GM18519 (cell line): ENCODE measurements at regions not wholly inside any gene's neighbourhood (a gene's known extent, or its start where the extent isn't known, plus 50 kb on each side); places are given as distances from the start of the nearest gene placed in this dataset.
"Not testable (repeated sequence)": the region's sequence is repeated elsewhere in the genome, so short reads cannot be mapped to it uniquely, and the experiment has no call there.

ENCODE experiments used
- ATAC-seq: cut with Tn5 transposase; IDR thresholded peaks from one replicate; pipeline ENCODE4 v1.9.1; 2021; ENCODE audit warnings: mild to moderate bottlenecking, moderate library complexity; ENCODE audit not compliant: unreplicated experiment, low FRiP score

DNA sequence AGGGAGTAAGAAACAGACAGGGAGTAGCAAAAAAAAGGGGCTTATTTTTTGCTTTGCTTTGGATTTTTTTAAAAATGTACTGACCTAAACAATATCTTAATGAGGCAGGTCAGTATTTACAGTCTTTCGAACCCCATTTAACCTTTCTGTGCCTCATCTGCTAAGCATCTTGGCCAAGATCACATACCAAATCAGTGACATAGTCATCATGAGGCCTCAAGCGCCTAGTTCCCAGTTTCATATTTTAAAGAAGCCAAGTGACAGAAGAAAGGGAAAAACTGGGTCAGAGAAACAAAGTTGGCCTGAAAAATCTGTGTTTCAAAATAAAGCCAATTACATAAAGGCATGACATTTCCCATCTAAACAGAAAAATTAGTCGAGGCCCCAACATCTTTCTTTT, 94.6 kb upstream of the WDR44 start:
- no peak for ATAC-seq

DNA sequence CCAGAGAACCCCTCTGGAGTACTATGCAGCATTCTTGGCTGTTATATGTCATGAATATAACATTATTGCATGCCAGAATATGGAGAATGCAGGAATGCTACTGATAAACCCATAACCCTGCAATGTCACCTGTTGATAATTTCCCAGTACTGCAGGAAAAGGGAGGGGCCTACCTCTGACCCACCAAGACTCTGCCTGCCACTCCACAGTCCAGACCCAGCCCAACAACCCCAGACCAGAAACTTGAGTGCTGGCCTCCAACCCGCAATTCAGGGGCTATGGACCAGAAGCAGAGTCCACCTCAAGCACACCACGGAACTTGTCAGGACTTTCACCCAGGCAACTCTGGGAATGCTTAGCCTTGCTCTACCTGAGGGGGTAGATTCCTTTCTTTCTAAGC, 92.9 kb upstream of the WDR44 start:
- ATAC-seq = no peak

DNA sequence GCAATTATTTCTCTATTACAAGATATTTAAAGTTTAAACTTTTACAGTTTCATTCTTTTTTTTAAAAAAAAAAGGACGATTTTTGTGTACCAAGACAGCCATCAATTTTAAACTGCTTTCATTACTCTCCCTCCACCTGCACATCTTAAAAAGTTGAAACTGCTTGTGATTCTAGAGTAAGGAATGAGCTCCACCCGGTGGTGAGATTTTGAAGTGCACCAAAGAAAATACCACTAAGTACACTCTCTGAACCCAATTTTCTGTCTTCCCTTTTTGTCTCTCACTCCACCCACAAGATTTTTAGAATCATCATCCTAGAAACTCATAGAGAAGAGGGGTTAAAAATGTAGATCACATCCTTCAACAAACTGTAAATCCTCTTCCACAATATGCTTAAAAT, 91.3 kb upstream of the WDR44 start:
- no peak for ATAC-seq

DNA sequence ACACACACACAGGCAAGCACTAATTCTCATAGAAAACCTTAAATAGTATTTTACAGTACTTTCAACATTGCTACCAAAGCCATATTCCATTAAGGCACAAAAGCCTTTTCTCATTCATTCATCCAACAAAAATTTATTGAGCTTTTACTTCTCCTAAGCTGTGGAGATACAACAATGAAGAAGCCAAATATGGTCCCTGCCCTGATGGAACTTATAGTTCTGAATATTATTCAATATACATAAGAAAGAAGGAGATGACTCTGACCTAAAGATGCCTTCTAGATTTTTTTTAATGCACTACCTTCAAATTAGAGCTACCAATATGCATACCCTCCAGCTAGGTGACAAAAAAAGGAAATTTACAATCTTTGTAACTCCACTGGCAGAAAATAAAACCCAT, 90.0 kb upstream of the WDR44 start:
- ATAC-seq = no peak

DNA sequence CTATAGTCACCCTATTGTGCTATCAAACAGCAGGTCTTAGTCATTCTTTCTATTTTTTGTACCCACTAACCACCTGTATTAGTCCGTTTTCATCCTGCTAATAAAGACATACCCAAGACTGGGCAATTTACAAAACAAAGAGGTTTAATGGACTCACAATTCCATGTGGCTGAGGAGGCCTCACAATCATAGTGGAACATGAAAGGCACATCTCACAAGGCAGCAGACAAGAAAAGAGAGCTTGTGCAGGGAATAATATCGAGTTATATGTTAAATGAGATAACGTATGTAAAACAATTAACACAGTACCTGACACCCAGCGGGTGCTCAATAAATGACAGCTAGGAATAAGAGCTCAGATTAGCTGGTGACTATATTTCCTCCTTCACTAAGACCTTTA, 88.1 kb upstream of the WDR44 start:
- no peak for ATAC-seq

DNA sequence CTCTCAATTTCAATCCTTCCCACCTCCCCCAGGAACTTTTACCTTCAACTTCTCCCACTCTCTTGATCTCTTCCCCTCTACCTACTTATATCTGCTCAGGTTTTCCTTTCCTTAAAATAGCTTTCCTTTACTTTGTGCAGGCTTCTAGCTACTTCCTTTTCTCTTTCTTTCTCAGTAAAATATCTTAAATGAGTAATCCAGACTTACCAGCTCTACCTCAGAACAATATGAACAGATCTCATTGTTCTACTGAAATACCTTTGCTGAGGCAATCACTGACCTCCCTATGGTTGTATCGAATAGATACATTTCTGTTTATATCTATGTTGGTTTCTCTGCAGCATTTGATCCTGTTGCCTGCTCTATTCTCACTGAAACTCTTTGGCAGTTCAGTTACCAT, 86.7 kb upstream of the WDR44 start:
- ATAC-seq = no peak

DNA sequence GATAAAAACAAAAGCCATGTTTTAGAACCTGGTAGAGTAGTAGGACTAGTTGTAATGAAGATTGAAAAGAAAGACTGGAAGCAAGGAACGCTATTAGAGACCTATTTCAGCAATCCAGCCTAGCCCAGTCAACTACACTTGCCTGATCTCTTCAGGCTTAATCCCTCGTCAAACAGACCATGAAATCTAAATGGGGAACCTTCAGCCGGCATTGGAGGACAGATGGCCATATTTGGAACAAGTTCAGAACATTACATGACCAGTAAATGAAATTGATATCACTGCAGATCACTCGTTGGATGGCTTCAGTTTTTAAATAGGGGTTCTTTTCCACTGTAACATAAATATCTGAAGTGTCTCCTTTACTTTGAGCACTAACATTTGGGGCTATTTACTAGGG, 84.8 kb upstream of the WDR44 start:
- ATAC-seq = no peak

DNA sequence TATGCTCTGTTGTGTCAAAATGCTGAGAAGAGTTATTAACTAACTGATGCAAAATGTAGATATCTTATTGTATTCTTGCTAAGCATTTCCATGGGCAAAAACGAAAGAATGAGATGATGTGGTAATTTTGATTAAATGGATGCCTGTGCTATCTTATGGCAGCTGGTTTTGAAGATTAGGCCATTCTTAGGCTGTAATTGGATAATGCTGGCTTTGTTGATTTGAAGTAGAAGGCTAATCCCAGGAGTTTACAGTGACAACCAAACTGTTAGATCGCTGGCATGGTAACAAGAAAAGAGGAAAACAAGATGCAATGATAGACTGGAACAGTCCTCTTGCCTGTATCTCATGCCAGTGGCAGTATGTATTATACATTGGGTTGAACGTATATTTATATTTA, 74.1 kb upstream of the WDR44 start:
- no peak for ATAC-seq

DNA sequence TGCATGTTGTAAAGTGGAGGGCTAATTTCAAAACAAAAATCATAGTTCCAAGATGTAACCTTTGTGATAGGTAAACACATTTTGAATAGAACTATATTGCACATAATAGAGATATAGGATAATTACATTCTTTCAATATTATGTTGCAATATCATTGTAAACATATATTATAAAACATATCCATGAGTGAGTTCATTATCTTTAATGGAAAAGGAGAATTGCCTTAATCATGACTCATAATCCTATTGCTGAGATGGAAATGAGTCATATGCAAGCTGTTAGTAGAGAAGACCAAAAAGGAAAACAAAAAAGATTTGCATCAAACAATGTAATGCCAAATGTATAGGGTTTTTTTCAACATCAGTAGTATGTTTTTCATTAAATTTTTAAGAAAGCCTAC, 73.7 kb upstream of the WDR44 start:
- ATAC-seq = no peak

DNA sequence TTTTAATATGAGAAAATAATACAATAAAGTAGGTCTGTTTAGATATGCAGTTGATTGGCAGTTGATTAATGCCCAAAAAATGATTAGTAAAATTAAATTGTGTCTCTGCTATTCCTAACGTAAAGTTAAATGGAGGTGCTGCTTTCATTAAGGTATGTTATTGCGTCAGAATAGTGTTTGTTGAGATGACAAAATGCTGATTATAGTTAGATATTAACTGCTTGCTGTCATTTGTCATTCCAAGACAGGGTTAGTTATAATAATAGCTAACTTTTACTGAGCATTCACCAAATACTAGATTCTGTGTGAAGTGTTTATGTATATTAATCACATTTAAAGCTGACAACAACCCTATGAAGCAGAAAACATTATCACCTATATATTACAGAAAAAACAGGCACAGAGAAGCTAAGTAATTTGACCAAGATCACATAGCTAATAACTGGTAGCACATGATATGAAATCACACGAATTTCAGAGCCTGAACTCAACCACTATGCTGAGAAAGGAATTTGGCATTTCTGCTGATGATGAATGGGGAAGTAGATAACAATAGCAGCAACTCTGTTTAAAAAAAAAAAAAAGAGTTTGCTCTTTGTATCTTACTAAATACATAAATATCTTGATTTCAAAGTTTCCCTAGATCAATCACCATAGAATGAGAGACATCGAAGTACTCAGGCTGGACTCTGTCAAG, 59.7 kb upstream of the WDR44 start:
- no peak for ATAC-seq

DNA sequence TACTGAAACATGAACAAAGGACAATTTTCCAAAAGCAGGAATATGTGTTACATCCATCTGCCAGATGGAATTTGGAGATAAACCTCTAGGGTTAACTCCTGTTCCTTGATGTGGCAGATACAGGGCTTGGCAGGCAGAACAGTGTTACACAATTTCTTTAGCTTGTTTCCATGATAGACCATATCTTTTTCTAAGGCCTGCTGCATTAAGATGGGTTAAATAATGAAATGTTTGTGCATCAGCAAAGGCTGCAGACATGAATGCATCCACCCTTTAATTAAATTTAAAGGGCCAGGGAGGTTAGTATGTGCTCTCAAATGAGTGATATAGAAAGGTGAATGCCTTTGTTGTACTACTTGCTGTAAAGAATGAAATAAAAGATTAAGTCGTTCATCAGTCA, 50.1 kb upstream of the WDR44 start:
- ATAC-seq = not testable (repeated sequence)
